Activated CD4-positive, alpha-beta memory T cell treated with anti-CD3 and anti-CD28 coated beads for 36 hours (primary cell): ENCODE measurements at regions not wholly inside any gene's neighbourhood (a gene's known extent, or its start where the extent isn't known, plus 50 kb on each side); places are given as distances from the start of the nearest gene placed in this dataset.
"Not testable (repeated sequence)": the region's sequence is repeated elsewhere in the genome, so short reads cannot be mapped to it uniquely, and the experiment has no call there.

ENCODE experiments used
- CTCF ChIA-PET: fragments of 350-600 bp; sonication (Branson Sonifier 250); formaldehyde crosslinking; loops from one replicate; lab custom pipeline; 2021; ENCODE audit warnings: antibody characterized with exemption, inconsistent platforms; lab: Charles Lee
- POLR2A ChIA-PET: fragments of 350-600 bp; sonication (Branson Sonifier 250); formaldehyde crosslinking; loops from one replicate; lab custom pipeline; 2021; ENCODE audit warnings: antibody characterized with exemption; lab: Charles Lee
- DNase-seq: peaks from one replicate; pipeline ENCODE4 v3.0.0-alpha.2; 2020
- H3K27ac Mint-ChIP-seq: one replicate; pipeline ENCODE4 v1.8.0; 2021; ENCODE audit warnings: mixed read lengths
- H3K27me3 Mint-ChIP-seq: one replicate; pipeline ENCODE4 v1.8.0; 2021; ENCODE audit warnings: mixed read lengths
- H3K36me3 Mint-ChIP-seq: one replicate; pipeline ENCODE4 v1.8.0; 2021; ENCODE audit warnings: mixed read lengths
- H3K4me1 Mint-ChIP-seq: one replicate; pipeline ENCODE4 v1.8.0; 2021; ENCODE audit warnings: low read depth, mixed read lengths
- H3K4me3 Mint-ChIP-seq: one replicate; pipeline ENCODE4 v1.8.0; 2021; ENCODE audit warnings: mild to moderate bottlenecking, mixed read lengths
- H3K9me3 Mint-ChIP-seq: one replicate; pipeline ENCODE4 v1.8.0; 2021; ENCODE audit warnings: mixed read lengths
- intact Hi-C: fragments of 100-400 bp; cut with micrococcal nuclease; formaldehyde crosslinking; loops from one replicate; pipeline ENCODE4 v1.15.1; 2023

DNA sequence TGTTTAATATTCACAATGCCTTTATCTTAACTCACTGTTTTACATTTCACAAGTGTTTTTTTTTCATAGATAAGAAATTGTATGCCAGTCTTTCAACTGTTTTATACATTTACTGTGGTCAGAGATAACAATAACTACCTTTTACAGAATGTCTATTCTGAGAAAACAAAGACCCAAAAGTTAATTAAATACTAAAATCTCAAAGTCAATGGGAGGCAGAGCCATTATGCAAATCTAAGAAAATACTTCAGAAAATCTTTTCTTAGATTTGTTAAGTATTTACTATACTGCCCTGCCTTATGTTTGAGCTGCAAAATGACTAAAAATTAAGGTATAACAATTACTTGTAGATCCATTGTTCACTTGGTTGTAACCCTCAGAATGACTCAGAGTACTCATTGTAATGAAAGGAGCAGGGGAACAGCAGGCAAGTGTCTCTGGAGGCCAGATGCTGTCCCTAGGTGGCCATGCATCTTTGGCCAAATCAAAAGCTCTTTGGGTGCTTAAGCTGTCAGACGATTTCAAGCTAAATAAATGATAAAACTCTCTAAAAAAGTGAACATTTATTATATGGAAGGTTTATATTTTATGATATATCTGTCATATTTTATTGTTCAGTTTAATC, 770.1 kb upstream of the PCDH20 start:
- intact Hi-C loops = no loop called here
- Mint-ChIP-seq H3K4me3 (no peak overlapping the region), H3K27me3 (no peaks in the 10 kb centered on the region), H3K4me1 (no peaks in the 10 kb centered on the region), H3K9me3 (peaks cover 3% of the 10 kb centered on the region), H3K27ac (no peak overlapping the region), H3K36me3 (no peaks in the 10 kb centered on the region)
- ChIA-PET POLR2A (no interaction called here), CTCF (no interaction called here)
- DNase-seq = no peak

DNA sequence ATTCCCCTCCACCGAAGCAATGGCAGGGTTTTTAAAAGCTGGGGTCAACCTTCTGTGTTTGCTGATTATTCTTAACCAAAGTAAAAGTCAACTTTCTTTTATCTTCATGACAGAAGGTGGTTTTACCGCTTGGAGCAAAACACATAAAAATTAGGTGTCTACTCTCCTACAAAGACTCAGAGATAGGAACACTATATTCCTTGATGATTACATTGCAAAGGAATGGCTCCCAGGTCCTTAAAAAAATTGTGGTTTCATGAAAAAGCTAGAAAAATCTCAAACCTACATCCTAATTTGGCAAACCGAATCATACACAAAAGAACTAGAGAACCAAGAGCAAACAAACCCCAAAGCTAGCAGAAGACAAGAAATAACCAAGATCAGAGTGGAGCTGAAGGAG, 760.4 kb upstream of the PCDH20 start:
- peaks cover 16% of the 10 kb centered on the region for H3K9me3 Mint-ChIP-seq
- CTCF ChIA-PET = no interaction called here
- intact Hi-C loops = no loop called here
- no peaks in the 10 kb centered on the region for H3K36me3 Mint-ChIP-seq
- no peak overlapping the region for H3K27ac Mint-ChIP-seq
- no peaks in the 10 kb centered on the region for H3K4me1 Mint-ChIP-seq
- POLR2A ChIA-PET = no interaction called here
- no peaks in the 10 kb centered on the region for H3K27me3 Mint-ChIP-seq
- H3K4me3 Mint-ChIP-seq = no peak overlapping the region
- DNase-seq = no peak

DNA sequence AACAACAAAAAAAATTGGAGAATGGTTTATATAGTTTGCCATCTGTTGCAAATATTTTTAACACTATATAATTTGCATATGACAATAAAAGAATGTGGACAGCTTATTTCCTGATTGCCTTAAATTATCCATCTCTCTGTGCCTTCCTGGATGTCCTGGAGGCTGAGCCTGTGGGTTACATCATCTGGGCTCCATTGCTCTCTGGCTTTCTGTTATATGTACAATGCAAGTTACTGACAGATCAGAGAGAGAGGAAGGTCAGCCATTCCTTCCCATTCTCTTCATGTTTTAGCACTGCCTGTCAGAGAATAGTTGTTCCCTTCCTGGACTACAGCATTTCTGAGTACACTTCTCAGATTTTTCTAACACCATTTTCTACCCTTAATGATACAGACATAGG, 758.3 kb upstream of the PCDH20 start:
- Mint-ChIP-seq H3K27me3 (no peaks in the 10 kb centered on the region), H3K4me1 (no peaks in the 10 kb centered on the region), H3K4me3 (no peak overlapping the region), H3K27ac (no peak overlapping the region), H3K9me3 (peaks cover 17% of the 10 kb centered on the region), H3K36me3 (no peaks in the 10 kb centered on the region)
- ChIA-PET POLR2A (no interaction called here), CTCF (no interaction called here)
- intact Hi-C loops = no loop called here
- DNase-seq = no peak

- Mint-ChIP-seq H3K4me3 (no peak overlapping the region), H3K27ac (no peak overlapping the region), H3K4me1 (no peaks in the 10 kb centered on the region), H3K27me3 (no peaks in the 10 kb centered on the region), H3K9me3 (peaks cover 7% of the 10 kb centered on the region), H3K36me3 (no peaks in the 10 kb centered on the region)
- DNase-seq = no peak
- intact Hi-C loops = no loop called here
- CTCF ChIA-PET = no interaction called here
- POLR2A ChIA-PET = no interaction called here
Measured at GRCh38 chr13:62171697-62172096, 756.0 kb upstream of the PCDH20 start.

DNA sequence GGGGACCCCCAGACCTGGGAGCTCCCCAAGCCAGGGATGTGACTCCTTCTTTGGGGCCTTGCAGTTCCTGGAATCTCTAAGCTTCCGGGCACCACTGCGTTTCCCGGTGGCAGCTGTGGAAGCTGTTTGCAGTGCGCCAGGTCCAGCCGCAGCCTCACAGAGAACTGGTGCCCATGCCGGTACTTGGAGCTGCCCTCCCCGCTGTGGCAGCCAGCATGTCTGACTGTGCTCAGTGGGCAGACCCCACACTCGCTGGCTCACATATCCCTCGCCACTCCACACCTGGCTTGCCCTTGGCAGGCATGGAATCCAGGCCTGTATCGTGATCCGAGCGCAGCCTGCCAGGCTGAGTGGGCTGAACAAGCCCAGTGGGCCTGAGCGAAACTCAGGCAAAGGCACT, 753.2 kb upstream of the PCDH20 start:
- H3K4me1 Mint-ChIP-seq = no peaks in the 10 kb centered on the region
- CTCF ChIA-PET = no interaction called here
- no peaks in the 10 kb centered on the region for H3K36me3 Mint-ChIP-seq
- H3K27me3 Mint-ChIP-seq = no peaks in the 10 kb centered on the region
- H3K9me3 Mint-ChIP-seq = peaks cover 3% of the 10 kb centered on the region
- intact Hi-C loops = no loop called here
- no peak for DNase-seq
- POLR2A ChIA-PET = no interaction called here
- H3K27ac Mint-ChIP-seq = no peak overlapping the region
- no peak overlapping the region for H3K4me3 Mint-ChIP-seq

DNA sequence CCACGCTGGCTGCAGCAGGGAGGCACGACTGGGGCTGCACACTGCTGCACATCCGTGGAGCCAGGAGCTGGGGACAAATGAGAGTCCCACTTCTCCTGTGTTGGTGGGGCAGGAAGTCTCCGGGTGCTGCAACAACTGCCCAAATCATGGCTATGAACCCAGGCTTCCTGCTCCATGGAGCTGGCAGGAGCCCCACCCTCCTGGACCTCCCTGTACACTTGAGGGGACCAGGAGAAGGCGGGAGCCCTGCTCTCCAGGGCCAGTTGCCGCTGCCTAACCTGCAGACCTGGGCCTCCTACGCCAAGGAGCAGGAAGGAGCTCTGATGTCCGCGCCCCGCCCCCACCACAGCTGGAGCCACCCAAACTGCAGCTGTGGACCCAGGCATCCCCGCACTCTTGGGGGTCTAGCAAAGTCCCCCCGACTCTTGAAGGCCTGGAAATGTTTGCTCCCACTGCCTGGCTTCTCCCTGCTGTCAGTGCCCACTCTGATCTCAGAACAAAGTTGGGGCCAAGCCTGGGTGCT, 752.1 kb upstream of the PCDH20 start:
- H3K27me3 Mint-ChIP-seq = no peaks in the 10 kb centered on the region
- ChIA-PET CTCF (no interaction called here), POLR2A (no interaction called here)
- no peaks in the 10 kb centered on the region for H3K4me1 Mint-ChIP-seq
- no peak overlapping the region for H3K4me3 Mint-ChIP-seq
- H3K27ac Mint-ChIP-seq = no peak overlapping the region
- DNase-seq = no peak
- H3K36me3 Mint-ChIP-seq = no peaks in the 10 kb centered on the region
- intact Hi-C loops = no loop called here
- peaks cover 3% of the 10 kb centered on the region for H3K9me3 Mint-ChIP-seq

DNA sequence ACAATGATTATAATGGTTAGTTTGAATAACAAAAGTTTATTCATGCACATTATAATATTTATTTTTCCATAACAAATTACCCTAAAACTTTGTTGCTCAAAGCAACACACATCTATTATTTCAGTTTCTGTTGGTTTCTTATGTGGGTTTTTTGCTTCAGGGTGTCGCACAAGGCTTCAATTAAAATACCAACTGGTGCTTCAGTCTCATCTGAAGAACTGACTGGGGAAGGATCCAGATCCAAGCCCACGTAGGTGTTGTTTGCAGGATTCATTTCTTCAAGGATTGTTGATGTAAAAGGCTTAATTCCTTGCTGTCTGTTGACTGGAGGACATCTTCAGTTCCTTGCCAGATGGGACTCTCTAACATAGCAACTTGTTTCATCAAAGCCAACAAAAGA, 747.2 kb upstream of the PCDH20 start:
- H3K27me3 Mint-ChIP-seq = no peaks in the 10 kb centered on the region
- intact Hi-C loops = no loop called here
- H3K27ac Mint-ChIP-seq = no peak overlapping the region
- no peak overlapping the region for H3K4me3 Mint-ChIP-seq
- H3K4me1 Mint-ChIP-seq = no peaks in the 10 kb centered on the region
- no peaks in the 10 kb centered on the region for H3K36me3 Mint-ChIP-seq
- ChIA-PET CTCF (no interaction called here), POLR2A (no interaction called here)
- peaks cover 5% of the 10 kb centered on the region for H3K9me3 Mint-ChIP-seq
- no peak for DNase-seq

DNA sequence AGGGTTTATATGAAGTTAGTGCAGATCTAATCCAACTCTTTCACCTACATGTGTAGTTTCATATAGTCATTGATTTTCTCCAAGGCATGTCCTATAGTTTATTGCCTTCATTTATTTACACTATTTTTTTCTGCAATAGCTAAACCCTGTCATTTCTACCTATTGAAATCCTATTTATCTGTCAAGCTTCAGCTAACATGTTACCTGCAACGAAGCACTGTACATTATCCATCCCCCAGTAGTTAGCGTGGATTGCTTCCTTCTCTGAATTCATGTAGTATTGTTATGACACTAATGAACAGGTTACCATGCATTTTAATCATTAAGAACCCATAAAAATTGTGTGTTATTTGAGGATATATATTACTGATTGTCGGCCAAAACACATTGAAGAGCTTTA, 742.9 kb upstream of the PCDH20 start:
- ChIA-PET POLR2A (no interaction called here), CTCF (no interaction called here)
- no peaks in the 10 kb centered on the region for H3K4me1 Mint-ChIP-seq
- H3K9me3 Mint-ChIP-seq = peaks cover 14% of the 10 kb centered on the region
- intact Hi-C loops = no loop called here
- no peak overlapping the region for H3K4me3 Mint-ChIP-seq
- H3K27ac Mint-ChIP-seq = no peak overlapping the region
- H3K36me3 Mint-ChIP-seq = no peaks in the 10 kb centered on the region
- no peak for DNase-seq
- H3K27me3 Mint-ChIP-seq = no peaks in the 10 kb centered on the region

- H3K4me1 Mint-ChIP-seq, POLR2A ChIA-PET, intact Hi-C loops, H3K27ac Mint-ChIP-seq, H3K27me3 Mint-ChIP-seq, H3K36me3 Mint-ChIP-seq, H3K4me3 Mint-ChIP-seq, DNase-seq, CTCF ChIA-PET: not testable (repeated sequence)
- H3K9me3 Mint-ChIP-seq = peaks cover 32% of the 10 kb centered on the region
Measured at GRCh38 chr13:62151724-62152123, 736.1 kb upstream of the PCDH20 start.

GRCh38 chr13:62142048-62142447, 726.4 kb upstream of the PCDH20 start:
- Mint-ChIP-seq H3K4me3 (no peak overlapping the region), H3K36me3 (no peaks in the 10 kb centered on the region), H3K9me3 (peaks cover 27% of the 10 kb centered on the region), H3K27ac (no peak overlapping the region), H3K27me3 (no peaks in the 10 kb centered on the region), H3K4me1 (no peaks in the 10 kb centered on the region)
- ChIA-PET POLR2A (no interaction called here), CTCF (no interaction called here)
- DNase-seq = no peak
- intact Hi-C loops = no loop called here

DNA sequence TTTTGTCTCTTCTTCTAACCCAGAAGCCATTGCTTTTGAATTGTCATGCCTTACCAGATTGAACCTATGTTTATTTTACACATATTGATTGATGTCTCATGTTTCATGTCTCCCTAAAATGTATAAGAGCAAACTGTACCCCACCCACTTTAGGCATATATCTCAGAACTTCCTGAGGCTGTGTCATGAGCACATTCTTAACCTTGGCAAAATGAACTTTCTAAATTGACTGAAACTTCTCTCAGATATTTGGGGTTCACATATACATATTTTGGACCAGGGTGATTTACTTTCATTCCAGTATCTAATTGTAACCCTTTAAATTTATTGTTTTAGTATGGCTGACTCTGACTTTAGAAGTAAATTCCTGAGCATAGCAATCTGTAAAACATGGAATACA, 723.9 kb upstream of the PCDH20 start:
- Mint-ChIP-seq H3K9me3 (peaks cover 17% of the 10 kb centered on the region), H3K36me3 (no peaks in the 10 kb centered on the region), H3K27me3 (no peaks in the 10 kb centered on the region), H3K4me1 (no peaks in the 10 kb centered on the region), H3K27ac (no peak overlapping the region), H3K4me3 (no peak overlapping the region)
- no peak for DNase-seq
- ChIA-PET CTCF (no interaction called here), POLR2A (no interaction called here)
- intact Hi-C loops = no loop called here

DNA sequence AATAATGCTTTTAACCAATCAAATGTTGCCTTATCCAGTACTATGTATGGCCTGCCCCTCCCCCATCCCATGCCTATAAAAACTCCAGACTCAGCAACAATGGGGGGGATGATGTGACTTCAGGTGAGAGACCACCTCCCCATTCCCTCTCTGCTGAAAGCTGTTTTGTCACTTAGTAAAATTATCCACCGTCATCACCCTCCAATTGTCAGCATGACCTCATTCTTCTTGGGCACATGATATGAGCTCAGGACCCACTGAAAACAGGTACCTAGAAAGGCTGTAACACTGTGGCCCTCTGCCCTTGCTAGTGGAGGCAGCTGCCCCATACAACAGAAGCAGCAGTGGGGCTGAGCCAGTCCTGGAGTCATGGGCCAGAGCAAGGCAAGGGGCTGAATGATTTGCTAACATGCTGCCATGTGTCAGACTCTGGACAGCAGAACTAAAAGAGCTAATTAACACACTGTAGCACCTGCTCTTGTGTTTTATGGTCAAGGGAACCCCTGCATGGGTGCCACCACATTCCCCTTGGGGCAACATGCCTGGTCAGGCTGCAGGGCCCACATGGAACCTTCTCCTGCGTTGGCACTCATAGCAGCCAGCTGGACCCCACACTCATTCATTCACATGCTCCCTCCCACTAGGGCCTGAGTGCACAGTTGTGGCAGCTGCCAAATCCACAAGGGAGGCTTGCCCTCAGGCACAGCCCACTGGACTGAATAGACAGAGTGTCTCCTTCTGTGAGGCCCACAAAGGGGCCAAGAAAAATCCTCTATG, 722.2 kb upstream of the PCDH20 start:
- no peak for DNase-seq
- ChIA-PET CTCF (no interaction called here), POLR2A (no interaction called here)
- no peak overlapping the region for H3K27ac Mint-ChIP-seq
- no peaks in the 10 kb centered on the region for H3K4me1 Mint-ChIP-seq
- H3K4me3 Mint-ChIP-seq = no peak overlapping the region
- H3K36me3 Mint-ChIP-seq = no peaks in the 10 kb centered on the region
- H3K9me3 Mint-ChIP-seq = peaks cover 13% of the 10 kb centered on the region
- intact Hi-C loops = no loop called here
- H3K27me3 Mint-ChIP-seq = no peaks in the 10 kb centered on the region

DNA sequence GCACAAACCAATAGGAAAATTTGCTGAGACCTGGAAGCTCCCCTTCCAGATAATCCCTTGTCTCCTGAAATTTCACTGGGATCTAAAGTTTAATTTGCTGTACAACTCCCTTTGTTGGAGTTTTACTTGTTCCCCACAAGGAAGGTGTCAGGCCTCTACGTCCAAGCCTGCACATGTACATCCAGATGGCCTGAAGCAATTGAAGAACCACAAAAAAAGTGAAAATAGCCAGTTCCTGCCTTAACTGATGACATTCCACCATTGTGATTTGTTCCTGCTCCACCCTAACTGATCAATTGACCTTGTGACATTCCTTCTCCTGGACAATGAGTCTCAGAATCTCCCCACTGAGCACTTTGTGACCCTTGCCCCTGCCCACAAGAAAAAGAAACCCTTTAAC, 716.0 kb upstream of the PCDH20 start:
- H3K27ac Mint-ChIP-seq = no peak overlapping the region
- no peaks in the 10 kb centered on the region for H3K4me1 Mint-ChIP-seq
- H3K27me3 Mint-ChIP-seq = no peaks in the 10 kb centered on the region
- no peaks in the 10 kb centered on the region for H3K36me3 Mint-ChIP-seq
- H3K9me3 Mint-ChIP-seq = peaks cover 2% of the 10 kb centered on the region
- ChIA-PET CTCF (no interaction called here), POLR2A (no interaction called here)
- intact Hi-C loops = no loop called here
- H3K4me3 Mint-ChIP-seq = no peak overlapping the region
- DNase-seq = no peak
